Ovary (tissue), 7 donors: ENCODE measurements at regions not wholly inside any gene's neighbourhood (a gene's known extent, or its start where the extent isn't known, plus 50 kb on each side); places are given as distances from the start of the nearest gene placed in this dataset.

ENCODE experiments used
- DNase-seq, 5 donors: peaks; one replicate each; pipeline ENCODE4 v3.0.0-alpha.2; 2019 to 2020
- H3K27ac ChIP-seq, 2 donors: fragments of 200-600 bp; one replicate each; pipeline versions ENCODE4 v1.5.1 to v1.8.0; 2019 to 2022
- H3K27me3 ChIP-seq: fragments of 200-600 bp; one replicate; pipeline ENCODE4 v1.8.0; 2022
- H3K36me3 ChIP-seq: fragments of 200-600 bp; sonication (generic); one replicate; pipeline ENCODE4 v1.5.1; 2019
- H3K4me1 ChIP-seq: one replicate; pipeline ENCODE4 v1.8.1; 2013; ENCODE audit warnings: mild to moderate bottlenecking, moderate library complexity; ENCODE audit not compliant: insufficient read depth
- H3K4me3 ChIP-seq: fragments of 200-600 bp; sonication (generic); one replicate; pipeline ENCODE4 v1.5.1; 2017
- H3K9me3 ChIP-seq, 2 donors: fragments of 200-600 bp in 1 of 2; sonication (generic) in 1 of 2; one replicate each; pipeline versions ENCODE4 v1.5.1 to v1.8.1; 2013 to 2019; ENCODE audit warnings: mild to moderate bottlenecking in 1 of 2, moderate library complexity in 1 of 2
- CTCF ChIP-seq, 3 donors: fragments of 450-650 bp in 2 of 3; fragments of 200-600 bp in 1 of 3; IDR thresholded peaks; one replicate each; pipeline versions ENCODE4 v1.5.1 to v1.8.0; 2016 to 2022; ENCODE audit warnings: antibody characterized with exemption in 3 of 3, mild to moderate bottlenecking in 1 of 3
- EP300 ChIP-seq: sonication (generic); formaldehyde crosslinking; IDR thresholded peaks from one replicate; pipeline ENCODE4 v1.6.1; 2017; ENCODE audit warnings: antibody characterized with exemption
- POLR2A ChIP-seq: fragments of 450-650 bp; IDR thresholded peaks from one replicate; pipeline ENCODE4 v1.6.1; 2017; ENCODE audit warnings: antibody characterized with exemption, mild to moderate bottlenecking, moderate library complexity
- WGBS, 3 donors: extraction: QIAGEN DNeasy Blood & Tissue Kit in 1 of 3; methylation state at CpG; one replicate each; pipeline versions ENCODE4 v1.1.5 to v1.1.7; 2013 to 2017; 5-methylcytosine and 5-hydroxymethylcytosine counted together
- intact Hi-C, 4 donors: fragments of 100-400 bp; cut with DNase I; formaldehyde crosslinking; loops; one replicate each; pipeline versions ENCODE4 v1.11.0 to v1.15.1; 2022 to 2023
- donor health status: DM: no; HTN: no; CAD: no; lungs with moderate emphysema.
- donor health status: DM: no; HTN: no; CAD: no.
- donor health status: Bipolar disorder and iron deficiency.
- donor health status: DM: no; HTN: no; CAD: no.
- donor health status: DM: yes; HTN: yes; CAD: no.

- intact Hi-C loops, result no loop called here
- DNase-seq, result no peak
- Histone ChIP-seq H3K27me3 (no peaks in the 10 kb centered on the region), H3K9me3 (no peaks in the 10 kb centered on the region), H3K27ac (no peak overlapping the region), H3K4me3 (no peak overlapping the region), H3K36me3 (no peaks in the 10 kb centered on the region), H3K4me1 (no peaks in the 10 kb centered on the region)
- 81 to 88% (median 85%) methylated on average over 9 of the region's 9 CpGs for WGBS, 3 donors
- TF ChIP-seq EP300 (no peak), POLR2A (no peak), CTCF (IDR thresholded peaks at IDR 0.05) (no peak)
Measured at GRCh38 chr6:167410462-167410861, 85.6 kb downstream of the TTLL2 start.

DNA sequence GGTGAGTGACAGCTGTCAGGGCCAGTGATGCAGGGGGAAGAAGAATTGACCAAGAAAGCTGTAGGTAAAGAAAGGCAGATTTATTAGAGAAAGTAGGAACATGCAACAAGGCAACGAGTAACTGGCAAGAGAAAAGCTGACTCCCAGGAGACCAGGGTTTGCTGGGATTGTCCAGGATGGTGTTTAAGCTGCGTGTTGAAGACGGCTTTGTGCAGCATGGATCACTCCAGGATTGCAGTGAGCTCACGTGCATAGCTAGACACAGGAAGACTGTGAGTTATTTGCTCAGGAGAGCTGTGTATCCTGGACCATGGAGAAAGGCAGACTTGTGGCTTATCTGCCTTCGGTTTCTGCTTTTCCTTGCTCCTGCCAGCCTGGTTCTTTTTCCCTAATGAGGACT lies 87.6 kb downstream of the TTLL2 start:
- no peak for DNase-seq
- no peaks in the 10 kb centered on the region for H3K4me1 ChIP-seq
- H3K9me3 ChIP-seq, result no peaks in the 10 kb centered on the region
- H3K27me3 ChIP-seq, result no peaks in the 10 kb centered on the region
- intact Hi-C loops, result no loop called here
- no peaks in the 10 kb centered on the region for H3K36me3 ChIP-seq
- H3K4me3 ChIP-seq, result no peak overlapping the region
- no peak overlapping the region for H3K27ac ChIP-seq
- WGBS, 3 donors, result 61 to 67% (median 62%) methylated on average over 5 of the region's 5 CpGs
- TF ChIP-seq POLR2A (no peak), CTCF (IDR thresholded peaks at IDR 0.05) (no peak), EP300 (no peak)

DNA sequence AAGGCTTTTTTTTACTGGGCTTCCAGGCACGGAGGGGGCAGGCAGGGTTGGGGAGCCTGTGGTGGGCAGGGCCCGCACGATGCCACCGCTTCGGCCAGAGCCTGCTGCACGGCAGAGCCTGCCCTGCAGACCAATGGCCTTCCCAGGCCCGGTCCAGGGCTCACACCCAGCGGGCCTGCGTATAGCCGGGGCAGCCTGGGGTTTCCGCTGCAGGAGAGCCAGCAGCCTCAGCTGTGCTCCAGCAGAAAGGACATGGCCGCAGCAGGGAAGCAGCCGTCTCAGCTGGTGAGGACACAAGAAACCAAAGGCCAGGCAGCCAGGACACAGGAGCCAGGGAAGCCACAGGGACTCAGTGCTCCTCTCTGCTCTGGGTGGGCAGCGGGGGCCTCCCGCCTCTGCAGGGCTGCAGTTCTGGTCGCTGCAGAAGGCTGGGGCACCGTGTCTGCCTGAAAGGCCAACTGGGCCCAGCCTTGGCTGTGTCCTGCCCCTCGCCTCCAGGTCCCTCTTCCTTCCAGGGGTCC lies 90.6 kb downstream of the TTLL2 start:
- no peak for TF ChIP-seq CTCF (IDR thresholded peaks at IDR 0.05)
- no peak for TF ChIP-seq POLR2A
- TF ChIP-seq EP300, result no peak
- Histone ChIP-seq H3K36me3 (no peaks in the 10 kb centered on the region), H3K27me3 (no peaks in the 10 kb centered on the region), H3K4me1 (no peaks in the 10 kb centered on the region), H3K27ac (no peak overlapping the region), H3K4me3 (no peak overlapping the region), H3K9me3 (no peaks in the 10 kb centered on the region)
- 79 to 88% (median 88%) methylated on average over 15 to 18 of the region's 18 CpGs for WGBS, 3 donors
- intact Hi-C loops, result no loop called here
- no peak for DNase-seq

GRCh38 chr6:167416676-167417430 lies 92.0 kb downstream of the TTLL2 start:
- TF ChIP-seq POLR2A, result no peak
- TF ChIP-seq CTCF (IDR thresholded peaks at IDR 0.05), result no peak
- no peak for TF ChIP-seq EP300
- DNase-seq, result no peak
- no peaks in the 10 kb centered on the region for H3K27me3 ChIP-seq

More at GRCh38 chr6:167416676-167417430, 92.0 kb downstream of the TTLL2 start:
- Histone ChIP-seq H3K9me3 (no peaks in the 10 kb centered on the region), H3K36me3 (no peaks in the 10 kb centered on the region), H3K27ac (no peak overlapping the region), H3K4me1 (no peaks in the 10 kb centered on the region), H3K4me3 (no peak overlapping the region)
- intact Hi-C loops, result no loop called here
- WGBS, 3 donors, result 63 to 76% (median 68%) methylated on average over 12 of the region's 12 CpGs
